IMR-90 (cell line): ENCODE measurements at regions not wholly inside any gene's neighbourhood (a gene's known extent, or its start where the extent isn't known, plus 50 kb on each side); places are given as distances from the start of the nearest gene placed in this dataset.

Source experiments
- CEBPB ChIP-seq: IDR thresholded peaks from 2 replicates; pipeline ENCODE4 v1.6.1; 2012; ENCODE audit warnings: low read depth, low read length, improper control_type of control experiment
- CTCF ChIP-seq: conservative IDR thresholded peaks from 2 replicates; pipeline ENCODE4 v1.5.1; 2012; ENCODE audit warnings: mild to moderate bottlenecking, low read depth, low read length, improper control_type of control experiment
- ELK1 ChIP-seq: fragments of 150-350 bp; IDR thresholded peaks from 2 replicates; pipeline ENCODE4 v1.6.1; 2016; ENCODE audit warnings: low read depth, mild to moderate bottlenecking, low read length, moderate library complexity, borderline replicate concordance
- MAFK ChIP-seq: IDR thresholded peaks from 2 replicates; pipeline ENCODE4 v1.6.1; 2012; ENCODE audit warnings: low read depth, low read length, improper control_type of control experiment
- MXI1 ChIP-seq: IDR thresholded peaks from 2 replicates; pipeline ENCODE4 v1.6.1; 2012; ENCODE audit warnings: low read depth, mild to moderate bottlenecking, low read length, moderate library complexity, borderline replicate concordance
- POLR2A ChIP-seq: IDR thresholded peaks from 2 replicates; pipeline ENCODE4 v1.6.1; 2012; ENCODE audit warnings: mild to moderate bottlenecking, low read depth, low read length
- RAD21 ChIP-seq: IDR thresholded peaks from 2 replicates; pipeline ENCODE4 v1.6.1; 2012; ENCODE audit warnings: low read length, improper control_type of control experiment

GRCh38 chr6:157768304-157768703 lies 54.7 kb upstream of the SNX9 start:
- no peak for TF ChIP-seq CTCF
- TF ChIP-seq ELK1: no peak
- TF ChIP-seq MAFK: no peak
- TF ChIP-seq POLR2A: no peak
- TF ChIP-seq MXI1: no peak
- TF ChIP-seq CEBPB: no peak
- TF ChIP-seq RAD21: no peak
